Endothelial cell of umbilical vein (primary cell): ENCODE measurements at regions not wholly inside any gene's neighbourhood (a gene's known extent, or its start where the extent isn't known, plus 50 kb on each side); places are given as distances from the start of the nearest gene placed in this dataset.

Source experiments
- BruUV-seq: library from RNA; stranded (reverse); fragments of 400-500 nt; replicated peaks from 2 replicates; lab custom pipeline; 2021; lab: Mats Ljungman, UMichigan
- CTCF ChIA-PET: fragments of 300-600, 350-600 bp; sonication (Branson Sonifier 250); formaldehyde crosslinking; loops from one replicate; lab custom pipeline; 2021; ENCODE audit warnings: antibody characterized with exemption, inconsistent platforms; lab: Charles Lee
- POLR2A ChIA-PET: fragments of 300-600, 350-600 bp; sonication (Branson Sonifier 250); formaldehyde crosslinking; loops from one replicate; lab custom pipeline; 2021; ENCODE audit warnings: antibody characterized with exemption, inconsistent platforms; lab: Charles Lee
- DNase-seq: peaks from one replicate; pipeline ENCODE4 v3.0.0-alpha.2; 2011; ENCODE audit warnings: low read depth, low spot score
- FAIRE-seq: peaks from 2 replicates; lab custom pipeline; 2011; peaks lifted over from hg19 to GRCh38; lab: Jason Lieb, UNC
- H2AFZ ChIP-seq: 2 replicates; pipeline ENCODE4 v1.6.0; 2012; ENCODE audit warnings: low read depth, low read length, control low read depth, inconsistent platforms
- H3K27ac ChIP-seq: 2 replicates; pipeline ENCODE4 v1.5.1; 2011; ENCODE audit warnings: low read depth, mild to moderate bottlenecking, control low read depth, low read length, moderate library complexity; ENCODE audit not compliant: insufficient read depth
- H3K27me3 ChIP-seq, 2 experiments: 2 replicates each; pipeline versions ENCODE4 v1.6.0 to v1.6.1; 2011; ENCODE audit warnings: low read length in 2 of 2, mixed read lengths in 1 of 2; ENCODE audit not compliant: control insufficient read depth in 2 of 2, insufficient read depth in 2 of 2
- H3K36me3 ChIP-seq, 2 experiments: 2 replicates in 1 of 2; 3 replicates in 1 of 2; pipeline ENCODE4 v1.5.1; 2011; ENCODE audit warnings: low read length in 2 of 2, mild to moderate bottlenecking in 1 of 2, moderate library complexity in 1 of 2; ENCODE audit not compliant: control insufficient read depth in 2 of 2, insufficient read depth in 2 of 2; ENCODE audit errors: extremely low read depth in 1 of 2
- H3K4me1 ChIP-seq: 3 replicates; pipeline ENCODE4 v1.5.1; 2011; ENCODE audit warnings: mild to moderate bottlenecking, low read length; ENCODE audit not compliant: control insufficient read depth, insufficient read depth; ENCODE audit errors: extremely low read depth
- H3K4me2 ChIP-seq: 2 replicates; pipeline ENCODE4 v1.6.1; 2011; ENCODE audit warnings: low read length, control low read depth, mixed read lengths; ENCODE audit not compliant: insufficient read depth
- H3K4me3 ChIP-seq, 3 experiments: fragments of 200-600 bp in 1 of 3; sonication (generic), shearing (Covaris generic) in 1 of 3; replicated peaks in 1 of 3; 2 replicates each; pipeline ENCODE4 v1.5.1; 2011 to 2016; ENCODE audit warnings: control low read depth in 3 of 3, low read length in 3 of 3, mild to moderate bottlenecking in 2 of 3, inconsistent platforms in 1 of 3, low read depth in 1 of 3, moderate library complexity in 1 of 3; ENCODE audit not compliant: insufficient read depth in 1 of 3
- H3K79me2 ChIP-seq: 2 replicates; pipeline ENCODE4 v1.6.0; 2012; ENCODE audit warnings: low read length, inconsistent platforms; ENCODE audit not compliant: control insufficient read depth, insufficient read depth
- H3K9ac ChIP-seq: replicated peaks from 2 replicates; pipeline ENCODE3; 2011; ENCODE audit warnings: low read length, control low read depth; ENCODE audit not compliant: insufficient read depth; ENCODE audit errors: extremely low read depth
- H3K9me1 ChIP-seq: replicated peaks from 3 replicates; pipeline ENCODE4 v1.6.0; 2011; ENCODE audit warnings: mild to moderate bottlenecking, low read length; ENCODE audit not compliant: control insufficient read depth, insufficient read depth; ENCODE audit errors: extremely low read depth
- H3K9me3 ChIP-seq: replicated peaks from 2 replicates; pipeline ENCODE4 v1.5.1; 2012; ENCODE audit warnings: low read length, inconsistent platforms; ENCODE audit not compliant: control insufficient read depth, insufficient read depth
- H4K20me1 ChIP-seq: replicated peaks from 2 replicates; pipeline ENCODE3; 2011; ENCODE audit warnings: mild to moderate bottlenecking, low read length; ENCODE audit not compliant: control insufficient read depth, insufficient read depth; ENCODE audit errors: extremely low read depth
- EZH2 ChIP-seq: IDR thresholded peaks from 2 replicates; pipeline ENCODE4 v1.6.1; 2012; ENCODE audit warnings: borderline replicate concordance, low read depth, mild to moderate bottlenecking, moderate library complexity, low read length, inconsistent platforms; ENCODE audit not compliant: severe bottlenecking
- FOS ChIP-seq: IDR thresholded peaks from 2 replicates; pipeline ENCODE4 v1.6.1; 2011; ENCODE audit warnings: mild to moderate bottlenecking, low read length, moderate library complexity, borderline replicate concordance; ENCODE audit not compliant: insufficient read depth
- GATA2 ChIP-seq: IDR thresholded peaks from 2 replicates; pipeline ENCODE4 v1.7.0; 2011; ENCODE audit warnings: low read depth, mild to moderate bottlenecking, moderate library complexity, mixed read lengths, low read length; ENCODE audit not compliant: insufficient read length, insufficient read depth
- JUN ChIP-seq: IDR thresholded peaks from 2 replicates; pipeline ENCODE4 v1.6.1; 2011; ENCODE audit warnings: borderline replicate concordance, low read depth; ENCODE audit not compliant: insufficient read length, insufficient read depth
- MAX ChIP-seq: IDR thresholded peaks from 2 replicates; pipeline ENCODE4 v1.6.1; 2011; ENCODE audit not compliant: insufficient read depth, insufficient read length
- MYC ChIP-seq: IDR thresholded peaks from one replicate; pipeline ENCODE4 v1.6.1; 2011; ENCODE audit warnings: mild to moderate bottlenecking, low read depth, low read length
- POLR2A ChIP-seq: IDR thresholded peaks from 2 replicates; pipeline ENCODE4 v1.6.1; 2012; ENCODE audit warnings: low read depth, mild to moderate bottlenecking, control low read depth, low read length
- POLR2AphosphoS5 ChIP-seq: IDR thresholded peaks from 2 replicates; pipeline ENCODE4 v1.6.1; 2012; ENCODE audit warnings: low read depth, mild to moderate bottlenecking, control low read depth, low read length, moderate library complexity; ENCODE audit not compliant: insufficient read depth
- dilution Hi-C: fragments of 300-500 bp; cut with MboI; formaldehyde crosslinking; loops from one replicate; pipeline ENCODE4 v1.15.0; 2019; ENCODE audit warnings: low sequenced_read_pairs; ENCODE audit not compliant: extremely low pct_ligation_motif_present
- intact Hi-C: fragments of 100-400 bp; cut with micrococcal nuclease; formaldehyde crosslinking; loops from one replicate; pipeline ENCODE4 v1.10.0; 2022
- TF ChIP-seq, protein P1 (sequence below), 2 donors: IDR thresholded peaks; 1 replicate in 1 of 2; 2 replicates in 1 of 2; pipeline ENCODE4 v1.5.1; 2011; ENCODE audit warnings: low read length in 2 of 2, mild to moderate bottlenecking in 2 of 2, moderate library complexity in 2 of 2, control low read depth in 1 of 2, inconsistent platforms in 1 of 2, low read depth in 1 of 2; ENCODE audit not compliant: insufficient read depth in 1 of 2; ENCODE audit errors: extremely low read depth in 1 of 2

DNA sequence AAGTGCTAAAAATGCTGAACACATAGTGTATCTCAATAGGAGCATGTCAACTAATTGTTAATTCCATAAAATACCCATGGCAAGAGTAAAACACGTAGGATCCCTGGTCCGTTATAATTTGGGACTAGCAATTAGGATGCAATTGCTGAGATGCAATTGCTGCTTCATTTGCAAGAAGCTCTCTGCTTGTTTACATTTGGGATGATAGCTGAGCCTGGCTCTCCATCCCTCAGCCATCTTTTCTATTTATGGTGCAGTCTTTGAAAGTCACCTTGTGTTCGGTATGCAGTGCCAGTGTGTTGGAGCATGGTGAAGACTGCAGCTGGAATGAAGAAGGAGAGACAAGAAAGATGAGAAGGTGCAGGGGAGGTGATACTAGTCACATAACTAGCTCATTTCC is 191.3 kb downstream of the SNX10 start:
- Histone ChIP-seq H3K27me3 (peaks cover 0 to 8% of the 10 kb centered on the region in 2 experiments), H3K9me1 (no peaks in the 10 kb centered on the region), H3K4me3 (no peak overlapping the region), H3K79me2 (no peaks in the 10 kb centered on the region), H3K4me1 (no peaks in the 10 kb centered on the region), H3K27ac (no peak overlapping the region), H3K9me3 (no peaks in the 10 kb centered on the region), H2AFZ (no peak overlapping the region), H3K4me2 (no peak overlapping the region), H3K36me3 (no peaks in the 10 kb centered on the region), H4K20me1 (no peaks in the 10 kb centered on the region), H3K9ac (no peak overlapping the region)
- TF ChIP-seq MYC (no peak), GATA2 (no peak), POLR2A (no peak), JUN (no peak), MAX (no peak), EZH2 (no peak), POLR2AphosphoS5 (no peak), FOS (no peak)
- TF ChIP-seq, protein P1, sequence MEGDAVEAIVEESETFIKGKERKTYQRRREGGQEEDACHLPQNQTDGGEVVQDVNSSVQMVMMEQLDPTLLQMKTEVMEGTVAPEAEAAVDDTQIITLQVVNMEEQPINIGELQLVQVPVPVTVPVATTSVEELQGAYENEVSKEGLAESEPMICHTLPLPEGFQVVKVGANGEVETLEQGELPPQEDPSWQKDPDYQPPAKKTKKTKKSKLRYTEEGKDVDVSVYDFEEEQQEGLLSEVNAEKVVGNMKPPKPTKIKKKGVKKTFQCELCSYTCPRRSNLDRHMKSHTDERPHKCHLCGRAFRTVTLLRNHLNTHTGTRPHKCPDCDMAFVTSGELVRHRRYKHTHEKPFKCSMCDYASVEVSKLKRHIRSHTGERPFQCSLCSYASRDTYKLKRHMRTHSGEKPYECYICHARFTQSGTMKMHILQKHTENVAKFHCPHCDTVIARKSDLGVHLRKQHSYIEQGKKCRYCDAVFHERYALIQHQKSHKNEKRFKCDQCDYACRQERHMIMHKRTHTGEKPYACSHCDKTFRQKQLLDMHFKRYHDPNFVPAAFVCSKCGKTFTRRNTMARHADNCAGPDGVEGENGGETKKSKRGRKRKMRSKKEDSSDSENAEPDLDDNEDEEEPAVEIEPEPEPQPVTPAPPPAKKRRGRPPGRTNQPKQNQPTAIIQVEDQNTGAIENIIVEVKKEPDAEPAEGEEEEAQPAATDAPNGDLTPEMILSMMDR (IDR thresholded peaks at IDR 0.05; ENCODE audit: extremely low read depth in 1 of 2, insufficient read depth in 1 of 2, low read depth in 1 of 2, low read length in 2 of 2): no peak
- ChIA-PET CTCF (interaction anchor here (0.6 to 1.4 kb wide), 4 partner anchors 11 to 114 kb away, joined by 3 to 5 read pairs (median 4); no protein-coding TSS in a partner anchor), POLR2A (no interaction called here)
- dilution Hi-C loops: no loop called here
- BruUV-seq: no TSS peak
- FAIRE-seq (no peak), DNase-seq (no peak)
- intact Hi-C loops: no loop called here
